ENCODE measurements at regions not wholly inside any gene's neighbourhood (a gene's known extent, or its start where the extent isn't known, plus 50 kb on each side); places are given as distances from the start of the nearest gene placed in this dataset.

GRCh38 chr5:82523633-82524032, 245.5 kb upstream of the RPS23 start:
- peaks cover 0 to 20% (median 0%) of the 10 kb centered on the region in 5 donors for H3K4me1 ChIP-seq (ENCODE audit: control insufficient read depth in 5 of 5, insufficient read depth in 5 of 5, low read length in 5 of 5)
- ATAC-seq (ENCODE audit: insufficient read depth, low FRiP score) (no peak), DNase-seq (peak in 1 of 3 donors; percentile 7)
- H3K9ac ChIP-seq (ENCODE audit: insufficient read depth in 1 of 2, low read length in 2 of 2): no peak overlapping the region
- WGBS, 2 donors: 88 to 95% methylated on average over 2 of the region's 2 CpGs
- H3K36me3 ChIP-seq (ENCODE audit: control insufficient read depth in 4 of 4, insufficient read depth in 4 of 4, low read length in 4 of 4): no peaks in the 10 kb centered on the region
- H3K27me3 ChIP-seq (ENCODE audit: control insufficient read depth in 3 of 3, insufficient read depth in 3 of 3, low read length in 2 of 3): no peaks in the 10 kb centered on the region
- H3K4me3 ChIP-seq: no peak overlapping the region
- no peak for TF ChIP-seq CTCF (IDR thresholded peaks at IDR 0.05; ENCODE audit: control extremely low read depth, extremely low read depth)
- H3K9me3 ChIP-seq (ENCODE audit: control insufficient read depth in 4 of 4, insufficient read depth in 3 of 4, low read length in 3 of 4): peaks cover 0 to 2% (median 0%) of the 10 kb centered on the region in 4 donors
- no peak overlapping the region for H3K27ac ChIP-seq (ENCODE audit: low read depth in 1 of 2, low read length in 1 of 2)

GRCh38 chr5:82522897-82523296, 244.7 kb upstream of the RPS23 start:
- Histone ChIP-seq H3K4me3 (no peak overlapping the region), H3K4me1 (ENCODE audit: control insufficient read depth in 5 of 5, insufficient read depth in 5 of 5, low read length in 5 of 5) (peaks cover 0 to 20% (median 0%) of the 10 kb centered on the region in 5 donors), H3K9ac (ENCODE audit: insufficient read depth in 1 of 2, low read length in 2 of 2) (no peak overlapping the region), H3K27ac (ENCODE audit: low read depth in 1 of 2, low read length in 1 of 2) (no peak overlapping the region), H3K9me3 (ENCODE audit: control insufficient read depth in 4 of 4, insufficient read depth in 3 of 4, low read length in 3 of 4) (peaks cover 0 to 2% (median 0%) of the 10 kb centered on the region in 4 donors), H3K27me3 (ENCODE audit: control insufficient read depth in 3 of 3, insufficient read depth in 3 of 3, low read length in 2 of 3) (no peaks in the 10 kb centered on the region), H3K36me3 (ENCODE audit: control insufficient read depth in 4 of 4, insufficient read depth in 4 of 4, low read length in 4 of 4) (no peaks in the 10 kb centered on the region)
- DNase-seq: peak in 2 of 3 donors; percentile 27 to 68
- WGBS, 2 donors: 76 to 90% methylated on average over 7 of the region's 7 CpGs
- no peak for TF ChIP-seq CTCF (IDR thresholded peaks at IDR 0.05; ENCODE audit: control extremely low read depth, extremely low read depth)
- no peak for ATAC-seq (ENCODE audit: insufficient read depth, low FRiP score)

- Histone ChIP-seq H3K9me3 (ENCODE audit: control insufficient read depth in 4 of 4, insufficient read depth in 3 of 4, low read length in 3 of 4) (peaks cover 0 to 2% (median 0%) of the 10 kb centered on the region in 4 donors), H3K36me3 (ENCODE audit: control insufficient read depth in 4 of 4, insufficient read depth in 4 of 4, low read length in 4 of 4) (no peaks in the 10 kb centered on the region), H3K9ac (ENCODE audit: insufficient read depth in 1 of 2, low read length in 2 of 2) (no peak overlapping the region), H3K27me3 (ENCODE audit: control insufficient read depth in 3 of 3, insufficient read depth in 3 of 3, low read length in 2 of 3) (no peaks in the 10 kb centered on the region), H3K27ac (ENCODE audit: low read depth in 1 of 2, low read length in 1 of 2) (no peak overlapping the region), H3K4me1 (ENCODE audit: control insufficient read depth in 5 of 5, insufficient read depth in 5 of 5, low read length in 5 of 5) (peaks cover 0 to 20% (median 0%) of the 10 kb centered on the region in 5 donors), H3K4me3 (no peak overlapping the region)
- TF ChIP-seq CTCF (IDR thresholded peaks at IDR 0.05; ENCODE audit: control extremely low read depth, extremely low read depth): no peak
- 89 to 92% methylated on average over 4 of the region's 4 CpGs for WGBS, 2 donors
- ATAC-seq (ENCODE audit: insufficient read depth, low FRiP score): no peak
- DNase-seq: no peak
These were observed 243.4 kb upstream of the RPS23 start for GRCh38 chr5:82521431-82522051.

GRCh38 chr5:82519558-82519957, 241.4 kb upstream of the RPS23 start:
- peaks cover 0 to 10% (median 0%) of the 10 kb centered on the region in 5 donors for H3K4me1 ChIP-seq (ENCODE audit: control insufficient read depth in 5 of 5, insufficient read depth in 5 of 5, low read length in 5 of 5)
- peaks cover 0 to 2% (median 0%) of the 10 kb centered on the region in 4 donors for H3K9me3 ChIP-seq (ENCODE audit: control insufficient read depth in 4 of 4, insufficient read depth in 3 of 4, low read length in 3 of 4)
- 82 to 93% methylated on average over 3 of the region's 3 CpGs for WGBS, 2 donors
- H3K4me3 ChIP-seq: no peak overlapping the region
- TF ChIP-seq CTCF (IDR thresholded peaks at IDR 0.05; ENCODE audit: control extremely low read depth, extremely low read depth): no peak
- no peaks in the 10 kb centered on the region for H3K36me3 ChIP-seq (ENCODE audit: control insufficient read depth in 4 of 4, insufficient read depth in 4 of 4, low read length in 4 of 4)
- DNase-seq (no peak), ATAC-seq (ENCODE audit: insufficient read depth, low FRiP score) (no peak)
- H3K27me3 ChIP-seq (ENCODE audit: control insufficient read depth in 3 of 3, insufficient read depth in 3 of 3, low read length in 2 of 3): no peaks in the 10 kb centered on the region
- no peak overlapping the region for H3K27ac ChIP-seq (ENCODE audit: low read depth in 1 of 2, low read length in 1 of 2)
- no peak overlapping the region for H3K9ac ChIP-seq (ENCODE audit: insufficient read depth in 1 of 2, low read length in 2 of 2)
